GM12878 (cell line): ENCODE measurements at regions not wholly inside any gene's neighbourhood (a gene's known extent, or its start where the extent isn't known, plus 50 kb on each side); places are given as distances from the start of the nearest gene placed in this dataset.

Source experiments
- ATAC-seq: fragments of 200-7000 bp; cut with Tn5 transposase; 3 replicates; pipeline ENCODE4 v1.9.1; 2020; ENCODE audit warnings: mild to moderate bottlenecking, moderate library complexity
- BruUV-seq: library from RNA; stranded (reverse); fragments of 400-500 nt; replicated peaks from 2 replicates; lab custom pipeline; 2021; lab: Mats Ljungman, UMichigan
- CTCF ChIA-PET: fragments of 300-600 bp; sonication (Branson Sonifier 250); formaldehyde crosslinking; extraction: SDS; loops from one replicate; lab custom pipeline; 2021; ENCODE audit warnings: inconsistent platforms; lab: Yijun Ruan, JAX
- POLR2A ChIA-PET: fragments of 350-600 bp; formaldehyde crosslinking; extraction: SDS; loops from one replicate; lab custom pipeline; 2021; ENCODE audit warnings: inconsistent platforms; lab: Charles Lee
- RAD21 ChIA-PET: fragments of 300-600 bp; sonication (Branson Sonifier 250); formaldehyde crosslinking; loops from one replicate; lab custom pipeline; 2023; ENCODE audit warnings: antibody characterized with exemption; ENCODE audit not compliant: unreplicated experiment; lab: Charles Lee
- SMC1A ChIA-PET: fragments of 300-600 bp; sonication (Branson Sonifier 250); formaldehyde crosslinking; loops from one replicate; lab custom pipeline; 2023; ENCODE audit not compliant: unreplicated experiment, uncharacterized antibody; lab: Charles Lee
- DNase-seq: peaks from one replicate; pipeline ENCODE4 v3.0.0-alpha.2; 2011; ENCODE audit warnings: low read depth, low spot score
- FAIRE-seq: peaks from 3 replicates; lab custom pipeline; 2011; peaks lifted over from hg19 to GRCh38; lab: Jason Lieb, UNC
- H2AFZ ChIP-seq: 2 replicates; pipeline ENCODE4 v1.6.0; 2011; ENCODE audit warnings: low read depth, low read length, control low read depth; ENCODE audit not compliant: control insufficient read depth
- H3K27ac ChIP-seq: 2 replicates; pipeline ENCODE4 v1.5.1; 2011; ENCODE audit warnings: control low read depth; ENCODE audit not compliant: control insufficient read depth, insufficient read depth
- H3K27me3 ChIP-seq, 2 experiments: replicated peaks in 1 of 2; 2 replicates each; pipeline versions ENCODE4 v1.6.0 to v1.6.1; 2011; ENCODE audit warnings: low read length in 1 of 2; ENCODE audit not compliant: control insufficient read depth in 2 of 2, insufficient read depth in 2 of 2
- H3K36me3 ChIP-seq, 2 experiments: 2 replicates each; pipeline ENCODE4 v1.5.1; 2011; ENCODE audit warnings: low read length in 1 of 2; ENCODE audit not compliant: control insufficient read depth in 2 of 2, insufficient read depth in 2 of 2
- H3K4me1 ChIP-seq: 2 replicates; pipeline ENCODE4 v1.6.1; 2011; ENCODE audit warnings: mild to moderate bottlenecking, low read length, moderate library complexity, mixed read lengths; ENCODE audit not compliant: control insufficient read depth, insufficient read depth
- H3K4me2 ChIP-seq: 2 replicates; pipeline ENCODE4 v1.6.0; 2011; ENCODE audit warnings: control low read depth; ENCODE audit not compliant: control insufficient read depth, insufficient read depth
- H3K4me3 ChIP-seq: fragments of 200-600 bp; sonication (generic); 2 replicates; pipeline ENCODE4 v1.5.1; 2016
- H3K79me2 ChIP-seq: 2 replicates; pipeline ENCODE4 v1.6.0; 2011; ENCODE audit warnings: low read length; ENCODE audit not compliant: control insufficient read depth, insufficient read depth
- H3K9ac ChIP-seq: 2 replicates; pipeline ENCODE4 v1.8.0; 2011; ENCODE audit warnings: low read length, control low read depth, mixed read lengths; ENCODE audit not compliant: control insufficient read depth, insufficient read depth
- H3K9me3 ChIP-seq: replicated peaks from 3 replicates; pipeline ENCODE4 v1.5.1; 2011; ENCODE audit warnings: mild to moderate bottlenecking, low read length; ENCODE audit not compliant: control insufficient read depth, insufficient read depth
- H4K20me1 ChIP-seq: 2 replicates; pipeline ENCODE4 v1.6.0; 2011; ENCODE audit not compliant: control insufficient read depth, insufficient read depth
- ATF7 ChIP-seq: fragments of 450-650 bp; IDR thresholded peaks from 2 replicates; pipeline ENCODE4 v1.6.1; 2016; ENCODE audit warnings: low read depth, mild to moderate bottlenecking
- E2F8 ChIP-seq: fragments of 450-650 bp; IDR thresholded peaks from 2 replicates; pipeline ENCODE4 v1.6.1; 2018; ENCODE audit warnings: mild to moderate bottlenecking, low read depth, moderate library complexity; ENCODE audit not compliant: partially characterized antibody
- FOS ChIP-seq: IDR thresholded peaks from 3 replicates; pipeline ENCODE4 v1.6.1; 2011; ENCODE audit warnings: borderline replicate concordance; ENCODE audit not compliant: insufficient read length; ENCODE audit errors: extremely low read depth
- HDAC2 ChIP-seq: fragments of 200-600 bp; sonication (generic); IDR thresholded peaks from 2 replicates; pipeline ENCODE4 v1.6.1; 2017
- IRF3 ChIP-seq: fragments of 450-650 bp; IDR thresholded peaks from 2 replicates; pipeline ENCODE4 v1.6.1; 2014; ENCODE audit warnings: mild to moderate bottlenecking
- IRF4 ChIP-seq: IDR thresholded peaks from 2 replicates; pipeline ENCODE4 v1.6.1; 2011; ENCODE audit warnings: low read depth, low read length
- MLLT1 ChIP-seq: fragments of 450-650 bp; IDR thresholded peaks from 2 replicates; pipeline ENCODE4 v1.6.1; 2016; ENCODE audit warnings: mild to moderate bottlenecking
- NFXL1 ChIP-seq: fragments of 450-650 bp; IDR thresholded peaks from 2 replicates; pipeline ENCODE4 v1.6.1; 2017; ENCODE audit warnings: antibody characterized with exemption, mild to moderate bottlenecking, borderline replicate concordance
- NRF1 ChIP-seq: conservative IDR thresholded peaks from 2 replicates; pipeline ENCODE4 v1.6.1; 2011; ENCODE audit warnings: mild to moderate bottlenecking, low read depth, low read length, improper control_type of control experiment
- POLR2AphosphoS5 ChIP-seq: IDR thresholded peaks from 2 replicates; pipeline ENCODE4 v1.6.1; 2011; ENCODE audit warnings: mild to moderate bottlenecking, low read length, inconsistent platforms
- RELB ChIP-seq: fragments of 450-650 bp; IDR thresholded peaks from 2 replicates; pipeline ENCODE4 v1.6.1; 2017; ENCODE audit warnings: low read depth, mild to moderate bottlenecking, moderate library complexity
- WGBS: methylation state at CpG from one replicate; pipeline ENCODE4 v1.1.6; 2016; ENCODE audit warnings: low lambda C conversion rate; ENCODE audit not compliant: insufficient replicate concordance, insufficient coverage; ENCODE audit errors: missing lambda C conversion rate; 5-methylcytosine and 5-hydroxymethylcytosine counted together
- in situ Hi-C: fragments of 300-500 bp; cut with MboI; formaldehyde crosslinking; loops from 9 replicates; pipeline ENCODE4 v1.14.3; 2018; ENCODE audit warnings: mixed read lengths
- intact Hi-C: fragments of 100-400 bp; cut with micrococcal nuclease; formaldehyde crosslinking; loops from one replicate; pipeline ENCODE4 v1.14.2; 2022; ENCODE audit not compliant: unreplicated experiment

GRCh38 chr1:69191335-69191734, 376.4 kb upstream of the LRRC7 start:
- H3K4me2 ChIP-seq: no peak overlapping the region
- RAD21 ChIA-PET: no interaction called here
- no peaks in the 10 kb centered on the region for H3K36me3 ChIP-seq
- ATAC-seq (no peak), FAIRE-seq (no peak), DNase-seq (no peak)
- H3K27ac ChIP-seq: no peak overlapping the region
- no peak overlapping the region for H2AFZ ChIP-seq
- H3K4me1 ChIP-seq: no peaks in the 10 kb centered on the region
- SMC1A ChIA-PET: no interaction called here
- in situ Hi-C loops: no loop called here
- H4K20me1 ChIP-seq: no peaks in the 10 kb centered on the region
- no peak for TF ChIP-seq IRF3
- TF ChIP-seq RELB: no peak
- TF ChIP-seq MLLT1: no peak
- H3K4me3 ChIP-seq: no peak overlapping the region
- BruUV-seq: no TSS peak
- no peaks in the 10 kb centered on the region for H3K9me3 ChIP-seq
- no peaks in the 10 kb centered on the region for H3K27me3 ChIP-seq
- no peak overlapping the region for H3K9ac ChIP-seq
- no peaks in the 10 kb centered on the region for H3K79me2 ChIP-seq
- POLR2A ChIA-PET: no interaction called here
- intact Hi-C loops: no loop called here
- CTCF ChIA-PET: no interaction called here

GRCh38 chr1:69195136-69195535, 372.6 kb upstream of the LRRC7 start:
- H3K27me3 ChIP-seq: no peaks in the 10 kb centered on the region
- POLR2A ChIA-PET: no interaction called here
- SMC1A ChIA-PET: no interaction called here
- RAD21 ChIA-PET: no interaction called here
- no peak overlapping the region for H3K4me3 ChIP-seq
- WGBS: 4% methylated on average over 2 of the region's 2 CpGs
- ATAC-seq (no peak), FAIRE-seq (no peak), DNase-seq (no peak)
- BruUV-seq: no TSS peak
- CTCF ChIA-PET: no interaction called here
- intact Hi-C loops (no loop called here), in situ Hi-C loops (no loop called here)
- no peak overlapping the region for H3K27ac ChIP-seq
- H3K9me3 ChIP-seq: no peaks in the 10 kb centered on the region
- no peaks in the 10 kb centered on the region for H3K4me1 ChIP-seq
- H3K4me2 ChIP-seq: no peak overlapping the region
- no peaks in the 10 kb centered on the region for H3K79me2 ChIP-seq
- no peak overlapping the region for H3K9ac ChIP-seq
- H2AFZ ChIP-seq: no peak overlapping the region
- no peaks in the 10 kb centered on the region for H3K36me3 ChIP-seq
- no peaks in the 10 kb centered on the region for H4K20me1 ChIP-seq
- TF ChIP-seq E2F8: no peak
- TF ChIP-seq NFXL1: no peak
- no peak for TF ChIP-seq POLR2AphosphoS5
- no peak for TF ChIP-seq HDAC2
- TF ChIP-seq ATF7: no peak
- TF ChIP-seq NRF1: no peak
- TF ChIP-seq FOS: no peak
- TF ChIP-seq IRF4: no peak
